SHP77 treated with DMSO at 0.1 percent for 48 hours (cell line): ENCODE measurements at regions not wholly inside any gene's neighbourhood (a gene's known extent, or its start where the extent isn't known, plus 50 kb on each side); places are given as distances from the start of the nearest gene placed in this dataset.
A peak's percentile ranks its signal among the peaks of the same experiment; 100 is the strongest.
"Not testable (repeated sequence)": the region's sequence is repeated elsewhere in the genome, so short reads cannot be mapped to it uniquely, and the experiment has no call there.

Experiments
- DNase-seq: peaks from one replicate; lab custom pipeline; 2025; lab: John Stamatoyannopoulos, UW

DNA sequence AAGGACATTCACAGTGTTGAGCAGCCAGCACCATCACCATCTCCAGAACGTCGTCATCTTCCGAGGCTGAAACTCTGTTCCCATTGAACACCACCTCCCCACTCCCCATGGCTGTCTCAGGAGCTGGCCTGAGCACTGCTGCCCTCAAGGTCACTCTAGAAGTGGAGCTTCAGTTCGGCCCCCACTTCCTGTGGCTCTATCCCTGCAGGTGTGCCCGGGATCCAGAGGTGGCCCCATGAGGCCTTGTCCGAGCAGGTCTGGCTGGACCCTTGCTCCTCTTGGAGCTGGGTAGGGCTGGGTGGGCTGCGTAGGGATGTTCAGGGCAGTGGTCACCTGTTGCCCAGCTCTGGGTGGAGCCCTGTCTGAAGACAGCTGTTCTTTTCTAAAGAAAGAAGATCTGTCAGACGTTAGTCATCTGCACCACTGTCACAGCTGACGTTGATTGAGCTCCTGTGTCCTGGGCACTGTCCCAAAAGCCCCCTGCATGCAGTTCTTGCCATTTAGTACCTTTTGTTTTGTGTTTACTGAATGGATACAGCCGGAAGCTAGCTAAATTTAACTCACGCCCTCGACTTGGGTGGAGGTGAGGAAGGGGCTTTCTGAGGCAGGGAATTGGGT is 75.5 kb upstream of the CLDN5 start:
- peak; percentile 55 for DNase-seq

DNA sequence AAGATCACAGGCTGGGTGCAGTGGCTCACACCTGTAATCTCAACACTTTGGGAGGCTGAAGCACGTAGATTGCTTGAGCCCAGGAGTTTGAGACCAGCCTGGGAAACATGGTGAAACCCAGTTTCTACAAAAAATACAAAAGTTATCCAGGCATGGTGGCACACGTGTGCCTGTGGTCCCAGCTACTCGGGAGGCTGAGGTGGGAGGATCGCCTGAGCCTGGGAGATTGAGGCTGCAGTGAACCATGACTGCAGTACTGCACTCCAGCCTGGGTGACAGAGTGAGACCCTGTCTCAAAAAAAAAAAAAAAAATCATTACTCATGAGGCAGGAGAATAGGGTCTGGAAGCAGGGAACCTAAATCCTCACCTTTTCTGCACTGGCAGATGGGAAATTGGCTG is 79.1 kb upstream of the CLDN5 start:
- DNase-seq: not testable (repeated sequence)

DNA sequence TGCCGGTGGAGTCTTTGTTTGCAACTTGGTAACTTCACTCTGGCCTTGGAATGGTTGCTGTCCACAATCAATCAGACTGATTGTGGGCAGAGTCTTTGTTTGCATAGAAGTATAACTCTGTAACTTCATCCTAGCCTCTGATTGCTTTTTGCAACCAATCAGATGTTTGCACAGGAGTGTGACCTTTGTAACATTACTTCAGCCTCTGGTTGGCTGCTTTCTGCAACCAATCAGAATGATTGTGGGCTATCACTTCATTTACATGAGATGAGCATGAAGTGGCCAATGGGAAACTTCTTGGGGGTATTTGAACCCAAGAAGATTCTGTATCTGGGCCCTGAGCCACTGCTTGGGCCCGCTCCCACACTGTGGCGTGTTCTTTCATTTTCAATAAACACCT is 79.6 kb upstream of the CLDN5 start:
- DNase-seq: no peak

DNA sequence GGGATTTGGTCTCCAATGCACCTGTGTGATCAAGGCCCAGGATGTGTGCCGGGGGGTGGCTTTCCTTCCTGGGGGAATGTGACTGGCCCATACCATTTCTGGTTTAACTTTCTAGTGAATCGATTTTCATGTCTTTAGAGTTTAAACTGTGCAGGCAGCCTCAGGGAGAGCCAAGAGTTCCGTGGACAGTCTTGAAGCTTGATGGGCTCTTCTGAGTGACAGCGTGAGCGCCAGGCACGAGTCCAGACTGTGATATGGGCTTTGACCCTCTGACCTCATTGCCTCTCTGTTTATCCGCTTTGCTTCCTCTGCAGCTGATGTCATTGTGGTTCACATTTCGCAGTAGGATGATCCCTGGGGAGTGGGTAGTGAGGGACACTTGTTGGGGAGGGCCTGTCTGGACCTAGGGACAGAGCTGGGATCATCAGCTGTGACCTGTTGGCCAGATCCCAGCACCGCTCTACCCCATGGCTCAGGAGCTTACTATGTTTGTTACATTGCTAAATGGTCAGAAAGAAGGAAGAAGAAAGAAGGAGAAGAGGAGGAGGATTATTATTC is 80.6 kb upstream of the CLDN5 start:
- DNase-seq: no peak

DNA sequence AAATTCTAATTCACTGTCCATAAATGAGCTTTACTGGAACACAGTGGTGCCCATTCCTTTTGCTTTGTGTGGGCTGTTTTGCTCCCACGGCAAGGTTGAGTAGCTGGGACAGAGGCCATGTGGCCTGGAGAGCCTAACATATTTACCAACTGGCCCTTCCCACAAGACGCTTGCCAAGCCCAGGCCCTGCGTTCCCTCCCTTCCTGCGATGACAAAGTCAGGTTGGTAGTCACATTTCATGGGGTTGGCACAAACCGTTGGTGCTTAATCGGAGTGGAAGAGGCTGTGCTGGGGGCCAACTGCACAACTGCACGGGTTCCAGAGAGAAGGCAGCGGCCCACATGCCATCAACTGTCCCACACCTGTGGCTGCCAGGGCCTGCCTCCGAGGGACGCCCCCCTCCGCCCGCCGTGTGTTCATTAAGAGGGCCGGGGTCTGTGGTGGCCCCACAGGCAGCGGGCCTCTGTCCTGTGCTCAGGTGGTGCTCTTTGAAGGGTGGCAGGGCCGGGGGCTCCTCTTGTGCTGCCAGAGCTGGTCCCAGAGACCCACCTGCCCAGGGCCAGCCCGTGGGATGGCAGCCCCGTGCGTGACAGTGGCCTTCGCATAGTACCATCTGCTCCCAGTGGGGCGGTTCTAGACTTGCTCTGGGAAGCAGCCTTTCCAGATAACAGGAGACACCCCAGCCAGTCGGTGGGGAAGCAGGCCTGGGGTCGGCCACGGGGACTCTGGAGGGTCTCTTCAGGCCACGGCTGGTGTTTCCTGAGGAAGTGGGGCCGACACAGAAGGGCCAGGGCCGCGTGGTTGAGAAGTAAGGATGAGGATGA is 81.5 kb upstream of the CLDN5 start:
- DNase-seq: no peak

DNA sequence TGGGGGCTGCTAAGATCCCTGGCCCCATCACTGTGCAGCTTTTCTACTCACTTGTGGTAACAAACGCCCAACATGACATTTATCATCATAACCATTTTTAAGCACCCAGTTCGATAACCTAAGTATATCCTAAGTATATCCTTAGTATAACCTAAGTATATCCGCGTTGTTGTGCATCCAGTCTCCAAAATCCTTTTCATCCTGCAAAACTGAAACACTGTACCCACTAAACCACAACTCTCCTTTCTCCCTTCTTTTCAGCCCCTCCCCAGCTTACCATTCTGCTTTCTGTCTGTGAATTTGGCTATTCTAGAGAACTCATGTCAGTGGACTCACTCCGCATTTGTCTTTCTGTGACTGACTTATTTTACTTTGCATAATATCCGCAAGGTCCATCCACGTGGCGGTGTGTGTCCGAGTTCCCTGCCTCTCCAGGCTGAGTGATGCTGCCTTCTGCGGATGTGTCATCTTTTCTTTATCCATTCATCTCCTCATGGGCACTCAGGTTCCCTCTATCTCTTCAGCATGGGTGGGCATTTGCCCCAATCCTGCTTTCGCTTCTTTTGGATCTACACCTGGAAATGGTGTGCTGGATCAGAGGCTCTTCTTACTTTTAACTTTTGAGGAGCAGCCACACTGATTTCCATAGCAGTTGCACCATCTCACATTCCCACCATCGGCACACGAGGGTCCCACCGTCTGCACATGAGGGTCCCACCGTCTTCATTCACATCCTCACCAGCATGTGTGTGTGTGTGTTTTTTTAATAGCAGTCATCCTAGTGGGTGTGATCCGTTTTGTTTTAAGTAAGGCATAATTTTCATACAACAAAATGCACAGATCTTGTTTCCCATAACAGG is 82.4 kb upstream of the CLDN5 start:
- no peak for DNase-seq

DNA sequence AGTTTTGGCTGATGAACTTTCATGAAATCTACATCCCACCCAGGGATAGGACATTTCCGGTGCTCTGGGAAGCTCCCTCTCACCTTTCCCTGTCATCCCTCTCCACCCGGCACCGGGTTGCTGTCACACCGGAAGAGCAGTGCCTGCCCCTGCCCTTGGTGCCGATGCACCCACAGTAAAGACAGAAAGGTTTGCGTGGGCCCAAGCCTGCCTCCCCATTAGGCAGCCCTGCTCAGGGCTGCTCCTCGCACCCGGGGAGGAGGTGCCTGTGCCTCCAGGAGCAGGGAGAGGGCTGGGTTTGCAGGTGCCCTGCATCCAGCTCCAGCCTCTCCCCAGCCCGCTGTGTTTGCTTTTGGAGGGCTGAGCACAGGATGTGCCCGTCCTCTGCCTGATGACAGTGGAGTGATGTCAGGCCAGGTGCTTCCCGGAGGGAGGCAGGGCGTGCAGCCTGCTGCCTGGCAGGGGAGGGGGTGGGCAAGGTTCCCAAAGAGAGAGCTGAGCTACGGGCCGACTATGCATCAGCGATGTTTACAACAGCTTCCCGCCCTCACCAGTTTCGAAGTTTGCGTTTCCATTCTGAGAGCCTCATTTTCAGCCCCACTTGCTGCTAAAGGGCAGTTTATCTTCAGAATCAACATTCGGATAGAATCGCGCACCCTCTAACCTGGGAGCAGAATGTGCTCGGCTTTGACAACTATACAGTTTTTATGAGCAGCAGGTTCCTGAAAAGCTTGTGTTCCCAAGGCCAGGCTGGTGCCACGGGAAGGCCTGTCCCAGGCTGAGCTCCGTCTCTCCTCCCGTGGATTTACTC is 83.2 kb upstream of the CLDN5 start:
- DNase-seq: peak; percentile 91

DNA sequence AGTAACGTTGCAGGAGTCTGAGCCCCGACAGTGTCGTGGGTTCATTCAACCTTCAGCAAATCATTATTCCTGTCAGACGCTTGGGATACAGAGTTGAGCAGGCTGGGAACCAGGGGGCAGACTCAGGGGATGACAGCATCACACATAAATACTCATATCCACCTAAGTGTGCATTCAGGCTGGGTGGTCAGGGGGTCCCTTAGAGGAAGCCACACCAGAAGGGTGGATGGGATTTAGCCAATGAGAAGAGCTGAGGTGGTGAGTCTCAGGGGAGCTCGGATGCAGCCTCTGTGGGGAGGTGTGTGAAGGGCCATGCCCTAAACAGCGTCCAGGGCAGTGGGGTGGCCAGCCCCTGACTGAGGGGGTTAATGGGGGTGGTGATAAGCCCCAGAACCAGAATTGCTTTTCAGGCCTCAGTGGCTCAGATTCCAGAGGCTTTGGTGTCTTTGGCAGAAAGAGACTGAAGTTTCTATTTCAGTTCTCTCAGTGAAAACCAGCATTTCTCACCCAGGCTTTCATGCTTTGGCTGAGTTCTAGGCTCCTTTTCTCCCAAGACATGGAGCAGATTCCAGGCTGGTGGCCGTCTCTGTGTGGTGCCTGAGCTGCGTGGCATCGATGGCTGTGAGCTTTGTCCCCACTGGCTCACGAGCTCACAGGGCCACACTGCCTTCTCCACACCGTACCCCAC is 83.9 kb upstream of the CLDN5 start:
- no peak for DNase-seq

DNA sequence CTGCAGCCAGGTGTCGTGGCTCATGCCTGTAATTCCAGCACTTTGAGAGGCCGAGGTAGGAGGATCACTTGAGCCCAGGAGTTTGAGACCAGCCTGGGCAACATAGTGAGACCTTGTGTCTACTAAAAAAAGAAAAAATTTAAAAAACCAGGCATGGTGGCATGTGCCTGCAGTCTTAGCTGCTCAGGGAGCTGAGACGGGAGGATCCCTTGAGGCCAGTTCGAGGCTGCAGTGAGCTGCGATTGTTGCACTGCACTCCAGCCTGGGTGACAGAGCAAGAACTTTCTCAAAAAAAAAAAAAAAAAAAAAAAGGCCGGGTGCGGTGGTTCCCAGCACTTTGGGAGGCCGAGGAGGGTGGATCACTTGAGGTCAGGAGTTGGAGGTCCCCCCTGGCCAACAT is 85.5 kb upstream of the CLDN5 start:
- not testable (repeated sequence) for DNase-seq

DNA sequence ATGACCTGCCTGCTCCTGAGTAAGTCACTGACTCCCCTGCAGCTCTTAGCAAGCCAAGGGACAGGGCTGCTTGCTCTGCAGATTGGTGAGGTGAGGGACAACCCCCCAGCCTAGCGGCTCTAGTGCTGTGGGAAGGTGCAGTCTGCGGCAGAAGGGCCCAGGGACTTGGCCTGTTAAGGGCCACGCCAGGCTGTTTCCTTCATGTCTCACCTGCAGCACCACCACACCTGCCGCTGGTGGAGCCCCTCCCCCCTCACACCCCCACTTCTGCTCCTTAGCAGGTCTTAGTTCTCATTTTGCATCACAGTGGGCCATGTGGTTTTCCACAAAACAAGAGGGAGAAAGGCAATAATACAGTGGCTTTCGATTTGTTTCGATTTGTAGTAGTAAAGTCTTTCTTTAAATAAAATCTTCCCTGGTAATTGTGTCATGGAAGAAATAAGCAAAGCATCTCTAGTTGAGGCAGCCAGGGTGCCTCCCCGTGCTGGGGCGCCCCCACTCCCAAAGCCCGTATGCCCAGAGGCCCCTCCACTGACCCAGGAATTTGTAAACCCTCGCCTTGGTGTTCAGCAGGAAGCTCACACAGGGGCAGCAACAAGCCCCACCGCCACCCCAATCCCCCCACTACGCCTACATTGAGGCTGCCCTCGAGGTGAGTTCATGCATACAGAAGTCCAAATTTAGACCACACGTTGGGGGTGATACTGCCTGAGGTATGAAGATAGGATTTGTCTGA is 86.5 kb upstream of the CLDN5 start:
- no peak for DNase-seq

DNA sequence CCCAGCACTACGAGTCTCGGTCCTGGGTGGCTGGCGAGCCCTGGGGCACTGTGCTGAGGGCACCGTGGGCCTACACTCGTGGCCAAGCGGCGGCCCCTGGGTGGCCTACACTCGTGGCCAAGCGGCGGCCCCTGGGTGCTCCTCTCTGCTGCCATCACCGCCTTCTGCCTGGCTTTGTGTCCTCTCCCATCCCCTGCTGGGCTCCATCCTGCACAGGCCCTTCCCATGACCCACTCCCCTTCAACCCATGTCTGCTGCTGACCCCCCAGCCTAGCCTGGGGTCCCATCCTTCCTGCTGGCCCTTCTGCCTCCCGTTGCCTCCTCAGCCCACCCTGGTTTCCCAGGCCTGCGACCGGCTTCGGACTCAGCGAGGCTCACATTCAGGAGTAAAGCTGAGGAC is 87.4 kb upstream of the CLDN5 start:
- DNase-seq: no peak

DNA sequence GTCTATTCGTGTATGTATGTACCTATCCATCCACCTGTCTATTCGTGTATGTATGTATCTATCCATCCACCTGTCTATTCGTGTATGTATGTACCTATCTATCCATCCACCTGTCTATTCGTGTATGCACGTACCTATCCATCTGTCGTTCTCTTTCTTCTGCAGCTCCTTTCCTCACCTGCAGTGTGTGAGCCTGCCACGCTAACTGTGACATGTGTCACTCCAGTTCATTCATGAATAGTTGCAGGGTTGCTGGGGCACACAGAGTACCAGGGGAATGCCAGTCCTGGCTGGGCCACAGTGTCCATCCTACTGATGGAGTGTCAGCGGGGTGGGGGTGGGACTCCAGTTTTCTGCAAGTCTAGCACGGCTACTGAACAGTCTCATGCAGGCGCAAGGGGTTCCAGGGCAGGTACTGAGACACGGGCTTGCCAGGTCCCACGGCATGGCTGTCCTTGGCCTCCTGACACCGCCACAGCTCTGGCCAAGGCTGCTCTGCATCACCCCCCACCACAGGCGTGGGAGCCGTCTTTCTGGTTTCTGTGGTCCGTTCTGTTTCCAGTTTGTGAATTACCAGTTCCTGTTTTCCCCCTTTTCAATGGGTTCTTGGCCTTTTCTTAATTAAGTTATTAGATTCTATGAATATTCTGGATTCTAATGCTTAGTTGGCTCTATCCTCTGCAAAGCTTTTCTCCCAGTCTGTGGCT is 88.8 kb upstream of the CLDN5 start:
- DNase-seq: no peak

DNA sequence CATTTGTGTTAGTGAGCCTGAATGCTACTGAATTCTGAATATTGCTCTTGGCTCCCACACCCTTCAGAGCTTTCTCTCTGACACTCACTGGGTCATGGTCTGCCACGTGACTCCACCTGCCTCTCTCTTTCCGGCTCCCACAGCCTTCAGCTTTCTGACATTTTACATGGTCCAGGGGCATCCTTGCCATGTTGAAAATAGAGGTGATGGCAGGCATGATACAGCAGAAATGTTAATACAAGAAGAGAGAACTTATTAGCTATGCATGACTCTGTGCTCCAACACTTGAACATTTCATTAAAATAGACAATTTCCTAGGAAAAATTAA is 90.3 kb upstream of the CLDN5 start:
- no peak for DNase-seq

DNA sequence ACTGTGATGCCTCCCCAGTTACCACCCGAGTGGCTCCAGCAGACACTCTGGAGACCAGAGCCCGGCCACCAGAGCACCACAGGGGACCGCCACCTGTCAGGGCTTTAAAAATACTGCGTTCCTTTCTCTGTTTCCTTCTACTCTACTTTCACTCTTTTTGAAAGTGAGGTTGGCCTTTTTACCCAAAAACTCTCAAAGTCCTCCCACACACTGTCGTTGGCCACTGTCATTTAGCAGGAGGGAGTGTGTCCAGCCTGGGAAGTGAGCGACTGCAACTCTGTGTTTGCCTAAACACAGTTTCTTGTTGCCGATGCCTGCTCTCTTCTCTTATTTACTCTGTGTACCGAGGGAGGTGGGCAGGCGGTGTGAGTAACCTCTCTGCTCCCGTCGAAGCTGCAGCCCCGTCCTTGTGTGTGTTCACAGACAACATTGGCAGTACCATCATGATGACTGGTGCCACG is 90.8 kb upstream of the CLDN5 start:
- no peak for DNase-seq

DNA sequence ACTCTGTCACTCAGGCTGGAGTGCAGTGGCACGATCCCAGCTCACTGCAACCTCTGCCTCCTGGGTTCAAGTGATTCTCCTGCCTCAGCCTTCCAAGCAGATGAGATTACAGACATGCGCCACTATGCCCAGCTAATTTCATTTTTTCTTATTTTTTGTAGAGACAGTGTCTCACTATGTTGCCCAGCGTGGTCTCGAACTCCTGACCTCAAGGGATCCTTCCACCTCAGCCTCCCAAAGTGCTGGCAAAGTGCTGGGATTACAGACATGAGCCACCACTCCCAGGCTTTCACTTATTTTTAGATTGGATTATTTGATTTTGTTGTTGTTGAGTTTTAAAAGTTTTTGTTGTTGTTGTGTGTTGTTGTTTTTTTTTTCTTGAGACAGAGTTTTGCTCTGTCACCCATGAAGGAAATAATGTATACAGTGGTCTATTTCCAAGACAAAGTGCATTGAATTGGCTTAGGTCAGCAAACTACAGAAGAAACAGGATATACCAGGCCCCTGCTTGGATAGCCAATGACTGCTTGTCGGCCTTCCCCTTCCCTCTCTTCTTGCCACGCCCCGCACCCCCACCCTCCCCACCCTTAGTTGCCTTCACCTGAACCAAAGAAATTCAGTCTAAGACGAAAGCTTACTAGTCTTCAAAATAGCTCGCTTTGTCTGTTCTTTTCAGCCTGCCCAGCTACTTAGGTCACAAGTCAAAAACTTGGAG is 91.8 kb upstream of the CLDN5 start:
- DNase-seq: no peak

DNA sequence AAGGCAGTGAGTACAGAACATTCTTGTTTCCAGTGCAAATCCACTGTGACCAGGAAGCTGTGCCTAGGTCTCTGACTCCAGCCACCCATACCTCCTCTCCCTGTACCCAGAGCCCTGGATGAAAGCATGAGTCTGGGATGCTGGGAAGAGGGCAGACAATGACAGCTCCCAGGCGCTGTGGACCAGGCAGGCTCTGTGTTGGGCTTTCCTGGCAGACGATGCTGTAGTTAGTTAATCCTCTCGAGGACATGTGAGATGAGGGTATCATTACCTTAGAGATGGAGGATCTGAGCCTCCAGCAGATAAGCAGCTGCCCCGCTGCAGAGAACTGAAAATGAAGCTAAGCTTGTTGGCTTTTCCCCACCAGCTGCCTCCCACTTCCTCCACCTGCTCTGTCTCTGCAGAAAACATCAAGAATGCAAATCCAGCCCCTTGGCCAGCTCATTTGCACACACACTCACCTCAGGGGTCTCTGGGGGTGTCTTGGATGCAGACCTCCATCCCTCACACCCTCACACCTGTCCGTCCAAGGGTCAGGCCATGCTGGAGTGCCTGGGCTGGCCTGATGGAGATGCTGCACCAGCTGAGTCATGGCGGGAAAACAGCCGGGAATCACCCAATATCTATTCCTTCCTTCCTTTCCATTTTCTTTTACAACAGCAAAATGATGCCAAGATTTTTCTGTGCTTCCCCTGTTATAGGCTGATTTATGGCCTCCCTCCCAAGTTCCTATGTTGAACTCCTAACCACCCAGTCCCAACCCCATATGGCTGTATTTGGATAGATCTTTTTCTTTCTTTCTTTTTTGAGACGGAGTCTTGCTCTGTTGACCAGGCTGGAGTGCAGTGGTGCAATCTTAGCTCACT is 94.9 kb upstream of the SEPTIN5 start:
- DNase-seq: peak; percentile 60

DNA sequence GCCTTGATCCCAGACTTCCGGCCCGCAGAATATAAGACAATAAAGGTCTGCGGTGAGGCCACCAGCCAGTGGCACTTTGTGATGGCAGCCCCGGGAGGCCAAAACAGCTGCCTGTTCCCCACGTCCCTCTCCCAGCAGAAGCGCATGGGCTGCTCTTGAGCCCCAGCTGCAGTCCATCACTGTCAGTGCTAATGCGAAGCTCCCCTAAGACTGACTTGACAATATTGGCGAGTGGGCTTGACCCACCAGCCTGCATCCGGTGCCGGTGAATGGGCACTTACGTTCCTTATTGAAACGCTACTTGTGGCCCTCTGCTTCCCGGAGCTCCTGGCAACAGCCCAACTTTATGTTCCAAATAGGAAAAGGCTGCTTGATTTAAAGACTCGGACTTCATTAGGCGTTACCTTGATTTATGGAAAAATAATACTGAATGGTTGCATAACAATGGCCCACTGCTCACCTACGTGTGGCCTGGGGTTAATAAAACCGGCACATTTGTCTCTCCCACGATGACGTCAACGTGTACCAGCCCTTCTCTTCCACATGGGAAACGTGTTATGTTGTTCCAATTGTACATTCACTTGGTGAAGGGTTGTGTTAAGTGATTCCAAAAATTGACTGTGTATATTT is 93.4 kb upstream of the SEPTIN5 start:
- DNase-seq: peak; percentile 83
